Coronary artery (tissue), 2 donors: ENCODE measurements at regions not wholly inside any gene's neighbourhood (a gene's known extent, or its start where the extent isn't known, plus 50 kb on each side); places are given as distances from the start of the nearest gene placed in this dataset.

Experiments
- DNase-seq: peaks from one replicate; pipeline ENCODE4 v3.0.0-alpha.2; 2017; ENCODE audit warnings: low spot score
- H3K27ac ChIP-seq, 2 donors: fragments of 200-600 bp; sonication (generic); one replicate each; pipeline ENCODE4 v1.5.1; 2016 to 2019
- H3K4me3 ChIP-seq: fragments of 200-600 bp; sonication (generic); 2 replicates; pipeline ENCODE4 v1.5.1; 2016; ENCODE audit warnings: mild to moderate bottlenecking, moderate library complexity
- CTCF ChIP-seq: fragments of 200-600 bp; sonication (generic); IDR thresholded peaks from one replicate; pipeline ENCODE4 v1.5.1; 2019; ENCODE audit warnings: antibody characterized with exemption

GRCh38 chr10:44024356-44025116 lies 360.4 kb downstream of the CXCL12 start:
- no peak for TF ChIP-seq CTCF
- DNase-seq, result no peak
- no peak overlapping the region for H3K27ac ChIP-seq
- no peak overlapping the region for H3K4me3 ChIP-seq

- no peak for DNase-seq
- H3K27ac ChIP-seq, result no peak overlapping the region
Measured at GRCh38 chr10:44023517-44023916, 361.4 kb downstream of the CXCL12 start.

GRCh38 chr10:44022203-44022602 lies 362.7 kb downstream of the CXCL12 start:
- no peak overlapping the region for H3K27ac ChIP-seq
- no peak for DNase-seq
- TF ChIP-seq CTCF, result no peak
- H3K4me3 ChIP-seq, result no peak overlapping the region

More at GRCh38 chr10:44023517-44023916, 361.4 kb downstream of the CXCL12 start:
- H3K4me3 ChIP-seq, result no peak overlapping the region
- no peak for TF ChIP-seq CTCF

- H3K27ac ChIP-seq, result no peak overlapping the region
- DNase-seq, result no peak
- TF ChIP-seq CTCF, result no peak
- H3K4me3 ChIP-seq, result no peak overlapping the region
Measured at GRCh38 chr10:44020322-44021111, 364.4 kb downstream of the CXCL12 start.

- no peak for DNase-seq
- peak overlapping the region; percentile 68 to 69 for H3K27ac ChIP-seq
- no peak for TF ChIP-seq CTCF
- H3K4me3 ChIP-seq, result no peak overlapping the region
Measured at GRCh38 chr10:44017483-44018145, 367.3 kb downstream of the CXCL12 start.

- no peak for DNase-seq
- Histone ChIP-seq H3K27ac (peak overlapping the region; percentile 68 to 69), H3K4me3 (no peak overlapping the region)
- no peak for TF ChIP-seq CTCF
Measured at GRCh38 chr10:44016589-44017482, 368.1 kb downstream of the CXCL12 start.
